ENCODE measurements at regions not wholly inside any gene's neighbourhood (a gene's known extent, or its start where the extent isn't known, plus 50 kb on each side); places are given as distances from the start of the nearest gene placed in this dataset.

- TF ChIP-seq ZNF274 (IDR thresholded peaks at IDR 0.05; ENCODE audit: low read depth, low read length): no peak
- no peak for TF ChIP-seq SUZ12 (IDR thresholded peaks at IDR 0.05; ENCODE audit: extremely low read depth, insufficient read depth, insufficient read length)
- no peak for TF ChIP-seq YY1 (IDR thresholded peaks at IDR 0.05; ENCODE audit: insufficient read depth, insufficient read length)
Observed at GRCh38 chr15:29333261-29333660, 63.6 kb upstream of the NSMCE3 start.

Measured in NT2/D1 (cell line).